Ascending aorta (tissue), 2 donors: ENCODE measurements at regions not wholly inside any gene's neighbourhood (a gene's known extent, or its start where the extent isn't known, plus 50 kb on each side); places are given as distances from the start of the nearest gene placed in this dataset.

Source experiments
- DNase-seq, 2 donors: peaks; one replicate each; pipeline ENCODE4 v3.0.0-alpha.2; 2019; ENCODE audit warnings: low spot score in 2 of 2
- H3K27ac ChIP-seq, 2 donors: fragments of 200-600 bp; sonication (generic); one replicate each; pipeline ENCODE4 v1.5.1; 2016 to 2017; ENCODE audit warnings: mild to moderate bottlenecking in 1 of 2
- H3K27me3 ChIP-seq: fragments of 200-600 bp; sonication (generic); one replicate; pipeline ENCODE4 v1.5.1; 2017
- H3K36me3 ChIP-seq, 2 donors: fragments of 200-600 bp; sonication (generic); one replicate each; pipeline ENCODE4 v1.5.1; 2016
- H3K4me1 ChIP-seq, 2 donors: fragments of 200-600 bp; sonication (generic); one replicate each; pipeline ENCODE4 v1.5.1; 2016 to 2017; ENCODE audit warnings: mild to moderate bottlenecking in 1 of 2
- H3K4me3 ChIP-seq, 2 donors: fragments of 200-600 bp; sonication (generic); one replicate each; pipeline ENCODE4 v1.5.1; 2016 to 2017; ENCODE audit warnings: mild to moderate bottlenecking in 1 of 2
- H3K9me3 ChIP-seq, 2 donors: fragments of 200-600 bp; sonication (generic); one replicate each; pipeline ENCODE4 v1.5.1; 2016
- CTCF ChIP-seq, 3 experiments: fragments of 200-600 bp in 2 of 3; fragments of 450-650 bp in 1 of 3; sonication (generic) in 2 of 3; IDR thresholded peaks; one replicate each; pipeline ENCODE4 v1.5.1; 2016 to 2019; ENCODE audit warnings: antibody characterized with exemption in 3 of 3, mild to moderate bottlenecking in 1 of 3, moderate library complexity in 1 of 3
- intact Hi-C: fragments of 100-400 bp; cut with DNase I; formaldehyde crosslinking; loops from one replicate; pipeline ENCODE4 v1.15.1; 2023

- peaks cover 0 to 2% of the 10 kb centered on the region in 2 donors for H3K4me1 ChIP-seq
- H3K4me3 ChIP-seq: no peak overlapping the region
- H3K27me3 ChIP-seq: no peaks in the 10 kb centered on the region
- no peaks in the 10 kb centered on the region for H3K9me3 ChIP-seq
- no peak overlapping the region for H3K27ac ChIP-seq
- intact Hi-C loops: no loop called here
- no peak for TF ChIP-seq CTCF (IDR thresholded peaks at IDR 0.05)
- DNase-seq: no peak
- H3K36me3 ChIP-seq: no peaks in the 10 kb centered on the region
These were observed 153.5 kb upstream of the STMND1 start for GRCh38 chr6:16948396-16948795.

- Histone ChIP-seq H3K27me3 (no peaks in the 10 kb centered on the region), H3K27ac (peak overlapping the region in 1 of 2 donors; percentile 2), H3K9me3 (no peaks in the 10 kb centered on the region), H3K4me1 (peaks cover 0 to 2% of the 10 kb centered on the region in 2 donors), H3K36me3 (no peaks in the 10 kb centered on the region), H3K4me3 (no peak overlapping the region)
- no peak for TF ChIP-seq CTCF (IDR thresholded peaks at IDR 0.05)
- intact Hi-C loops: no loop called here
- no peak for DNase-seq
These were observed 154.4 kb upstream of the STMND1 start for GRCh38 chr6:16947375-16948015.

GRCh38 chr6:16944596-16944995 is 157.3 kb upstream of the STMND1 start:
- Histone ChIP-seq H3K9me3 (no peaks in the 10 kb centered on the region), H3K36me3 (no peaks in the 10 kb centered on the region), H3K27me3 (no peaks in the 10 kb centered on the region), H3K4me3 (no peak overlapping the region), H3K27ac (no peak overlapping the region), H3K4me1 (peaks cover 0 to 2% of the 10 kb centered on the region in 2 donors)
- no peak for DNase-seq
- intact Hi-C loops: no loop called here
- TF ChIP-seq CTCF (IDR thresholded peaks at IDR 0.05): no peak

- H3K4me1 ChIP-seq: no peaks in the 10 kb centered on the region
- no peak overlapping the region for H3K4me3 ChIP-seq
- H3K27ac ChIP-seq: no peak overlapping the region
- TF ChIP-seq CTCF (IDR thresholded peaks at IDR 0.05): no peak
- H3K9me3 ChIP-seq: no peaks in the 10 kb centered on the region
- no peaks in the 10 kb centered on the region for H3K36me3 ChIP-seq
- no peaks in the 10 kb centered on the region for H3K27me3 ChIP-seq
- intact Hi-C loops: no loop called here
- DNase-seq: no peak
These were observed 162.0 kb upstream of the STMND1 start for GRCh38 chr6:16939839-16940238.

GRCh38 chr6:16939351-16939750 is 162.5 kb upstream of the STMND1 start:
- no peak for DNase-seq

More at GRCh38 chr6:16939351-16939750, 162.5 kb upstream of the STMND1 start:
- no peaks in the 10 kb centered on the region for H3K4me1 ChIP-seq
- H3K4me3 ChIP-seq: no peak overlapping the region
- no peak for TF ChIP-seq CTCF (IDR thresholded peaks at IDR 0.05)
- H3K27ac ChIP-seq: no peak overlapping the region
- no peaks in the 10 kb centered on the region for H3K36me3 ChIP-seq
- H3K9me3 ChIP-seq: no peaks in the 10 kb centered on the region
- no peaks in the 10 kb centered on the region for H3K27me3 ChIP-seq
- intact Hi-C loops: no loop called here
